Calu3 (cell line): ENCODE measurements at regions not wholly inside any gene's neighbourhood (a gene's known extent, or its start where the extent isn't known, plus 50 kb on each side); places are given as distances from the start of the nearest gene placed in this dataset.

Experiments used
- BruUV-seq: library from RNA; stranded (reverse); fragments of 400-500 nt; replicated peaks from 2 replicates; lab custom pipeline; 2021; lab: Mats Ljungman, UMichigan
- CTCF ChIA-PET: fragments of 300-600 bp; sonication (Branson Sonifier 250); formaldehyde crosslinking; loops from one replicate; lab custom pipeline; 2022; ENCODE audit warnings: antibody characterized with exemption; lab: Charles Lee
- DNase-seq: peaks from one replicate; pipeline ENCODE4 v3.0.0; 2022
- H3K27ac Mint-ChIP-seq: one replicate; pipeline ENCODE4 v1.8.0; 2022; ENCODE audit warnings: mixed read lengths; ENCODE audit not compliant: unreplicated experiment
- H3K27me3 Mint-ChIP-seq: one replicate; pipeline ENCODE4 v1.8.0; 2022; ENCODE audit warnings: mixed read lengths; ENCODE audit not compliant: unreplicated experiment
- H3K36me3 Mint-ChIP-seq: one replicate; pipeline ENCODE4 v1.8.0; 2022; ENCODE audit warnings: mild to moderate bottlenecking, moderate library complexity, mixed read lengths; ENCODE audit not compliant: insufficient read depth, unreplicated experiment
- H3K4me1 Mint-ChIP-seq: one replicate; pipeline ENCODE4 v1.8.0; 2022; ENCODE audit warnings: mild to moderate bottlenecking, low read depth, mixed read lengths; ENCODE audit not compliant: unreplicated experiment
- H3K4me3 Mint-ChIP-seq: one replicate; pipeline ENCODE4 v1.8.0; 2022; ENCODE audit warnings: mild to moderate bottlenecking, low read depth, moderate library complexity, mixed read lengths; ENCODE audit not compliant: unreplicated experiment
- H3K9me3 Mint-ChIP-seq: one replicate; pipeline ENCODE4 v1.8.0; 2022; ENCODE audit warnings: low read depth, mixed read lengths; ENCODE audit not compliant: unreplicated experiment
- intact Hi-C: fragments of 100-400 bp; cut with micrococcal nuclease; formaldehyde crosslinking; loops from one replicate; pipeline ENCODE4 v1.10.0; 2022; ENCODE audit not compliant: unreplicated experiment
- TF ChIP-seq, protein P1 (sequence below): fragments of 200-600 bp; IDR thresholded peaks from one replicate; pipeline ENCODE4 v1.8.0; 2022; ENCODE audit warnings: antibody characterized with exemption; ENCODE audit not compliant: unreplicated experiment

DNA sequence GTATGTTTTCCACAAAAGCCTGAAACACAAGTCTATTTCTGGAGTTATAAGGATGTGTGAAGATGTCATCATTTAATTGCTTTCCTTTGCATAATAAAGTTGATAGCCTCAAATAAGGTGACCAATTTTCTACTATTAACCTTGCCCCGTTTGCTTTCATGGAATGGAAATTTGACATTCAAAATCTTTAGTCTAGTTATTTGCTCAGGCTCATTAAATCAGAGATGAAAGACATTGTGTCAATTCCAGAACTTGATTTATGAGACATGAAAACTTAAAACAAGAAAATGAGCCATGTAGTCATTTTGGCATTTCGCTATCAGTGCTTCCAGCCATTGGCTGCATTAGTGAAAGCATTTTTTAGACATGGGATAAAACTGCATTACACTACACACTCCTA, 91.5 kb upstream of the ZSWIM2 start:
- CTCF ChIA-PET, result no interaction called here
- H3K27ac Mint-ChIP-seq, result no peak overlapping the region
- H3K27me3 Mint-ChIP-seq, result no peaks in the 10 kb centered on the region
- no TSS peak for BruUV-seq
- no peaks in the 10 kb centered on the region for H3K36me3 Mint-ChIP-seq
- no peak overlapping the region for H3K4me3 Mint-ChIP-seq
- peaks cover 20% of the 10 kb centered on the region for H3K4me1 Mint-ChIP-seq
- intact Hi-C loops, result no loop called here
- DNase-seq, result no peak
- TF ChIP-seq, protein P1, sequence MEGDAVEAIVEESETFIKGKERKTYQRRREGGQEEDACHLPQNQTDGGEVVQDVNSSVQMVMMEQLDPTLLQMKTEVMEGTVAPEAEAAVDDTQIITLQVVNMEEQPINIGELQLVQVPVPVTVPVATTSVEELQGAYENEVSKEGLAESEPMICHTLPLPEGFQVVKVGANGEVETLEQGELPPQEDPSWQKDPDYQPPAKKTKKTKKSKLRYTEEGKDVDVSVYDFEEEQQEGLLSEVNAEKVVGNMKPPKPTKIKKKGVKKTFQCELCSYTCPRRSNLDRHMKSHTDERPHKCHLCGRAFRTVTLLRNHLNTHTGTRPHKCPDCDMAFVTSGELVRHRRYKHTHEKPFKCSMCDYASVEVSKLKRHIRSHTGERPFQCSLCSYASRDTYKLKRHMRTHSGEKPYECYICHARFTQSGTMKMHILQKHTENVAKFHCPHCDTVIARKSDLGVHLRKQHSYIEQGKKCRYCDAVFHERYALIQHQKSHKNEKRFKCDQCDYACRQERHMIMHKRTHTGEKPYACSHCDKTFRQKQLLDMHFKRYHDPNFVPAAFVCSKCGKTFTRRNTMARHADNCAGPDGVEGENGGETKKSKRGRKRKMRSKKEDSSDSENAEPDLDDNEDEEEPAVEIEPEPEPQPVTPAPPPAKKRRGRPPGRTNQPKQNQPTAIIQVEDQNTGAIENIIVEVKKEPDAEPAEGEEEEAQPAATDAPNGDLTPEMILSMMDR, result no peak
- no peaks in the 10 kb centered on the region for H3K9me3 Mint-ChIP-seq

DNA sequence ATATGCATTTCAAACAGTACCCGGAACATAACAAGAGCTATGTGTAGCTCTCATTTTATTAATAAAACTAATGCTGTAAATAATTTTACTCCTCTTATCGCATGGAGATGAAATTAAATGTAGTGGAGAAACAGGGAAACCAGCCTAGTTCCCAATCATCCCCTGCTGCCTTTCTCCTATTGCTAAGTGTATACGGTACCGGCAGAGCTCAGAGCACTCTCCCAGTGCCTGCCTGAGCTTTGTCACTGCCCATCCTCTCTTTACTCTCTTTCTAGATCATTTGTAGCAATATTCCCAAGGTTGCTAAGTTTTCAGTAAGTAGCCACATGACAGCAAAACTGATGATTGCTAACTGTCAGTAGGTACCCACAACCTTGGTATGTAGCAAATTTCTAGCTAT, 85.5 kb upstream of the ZSWIM2 start:
- no TSS peak for BruUV-seq
- DNase-seq, result no peak
- CTCF ChIA-PET, result no interaction called here
- H3K4me3 Mint-ChIP-seq, result no peak overlapping the region
- no peaks in the 10 kb centered on the region for H3K36me3 Mint-ChIP-seq
- no peaks in the 10 kb centered on the region for H3K27me3 Mint-ChIP-seq
- H3K9me3 Mint-ChIP-seq, result no peaks in the 10 kb centered on the region
- H3K4me1 Mint-ChIP-seq, result peaks cover 20% of the 10 kb centered on the region
- intact Hi-C loops, result no loop called here
- TF ChIP-seq, protein P1, result no peak
- H3K27ac Mint-ChIP-seq, result no peak overlapping the region

DNA sequence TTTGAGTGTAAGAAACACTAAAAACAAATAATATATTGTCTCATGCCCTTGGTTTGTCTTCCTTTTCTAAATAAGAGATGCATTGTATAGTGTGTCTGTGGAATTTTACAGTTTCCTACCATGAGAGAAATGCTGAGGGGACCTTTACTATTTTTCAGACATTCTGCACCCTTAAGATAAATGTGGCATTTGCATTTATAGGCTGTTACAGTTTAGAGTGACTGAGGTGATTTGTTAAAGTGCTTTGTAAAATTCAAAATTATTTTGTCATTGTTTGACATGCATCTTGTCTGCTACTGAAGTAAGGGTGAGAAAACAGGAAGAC, 78.9 kb upstream of the ZSWIM2 start:
- CTCF ChIA-PET, result no interaction called here
- no peak for DNase-seq
- Mint-ChIP-seq H3K4me3 (no peak overlapping the region), H3K27ac (no peak overlapping the region), H3K36me3 (no peaks in the 10 kb centered on the region), H3K9me3 (no peaks in the 10 kb centered on the region), H3K27me3 (no peaks in the 10 kb centered on the region), H3K4me1 (no peaks in the 10 kb centered on the region)
- no TSS peak for BruUV-seq
- intact Hi-C loops, result no loop called here
- TF ChIP-seq, protein P1, result no peak

DNA sequence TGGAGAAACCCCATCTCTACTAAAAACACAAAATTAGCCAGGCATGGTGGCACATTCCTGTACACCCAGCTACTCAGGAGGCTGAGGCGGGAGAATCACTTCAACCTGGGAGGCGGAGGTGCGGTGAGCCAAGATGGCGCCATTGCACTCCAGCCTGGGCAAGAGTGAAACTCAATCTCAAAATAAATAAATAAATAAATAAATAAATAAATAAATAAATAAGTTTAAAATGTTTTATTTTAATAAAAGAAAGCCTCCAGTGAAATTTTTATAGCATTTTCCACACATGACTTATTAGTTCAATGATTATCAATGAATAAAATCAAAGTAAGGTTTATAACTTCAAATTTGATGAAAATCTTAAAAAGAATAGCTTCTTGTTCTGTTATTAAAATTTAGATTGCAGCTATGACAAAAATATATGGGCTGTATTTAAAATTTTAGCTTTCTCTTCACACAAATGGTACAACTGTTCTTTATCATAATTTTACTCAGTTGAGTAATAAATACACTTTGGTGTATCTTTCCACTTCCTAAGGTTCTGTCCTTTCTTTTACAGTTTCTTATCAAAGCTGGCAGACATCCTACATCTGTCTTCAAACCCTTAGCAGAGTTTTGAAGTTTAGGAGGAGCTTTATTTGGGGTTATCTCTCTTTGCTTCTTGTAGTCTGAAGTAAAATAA, 78.4 kb upstream of the ZSWIM2 start:
- H3K27me3 Mint-ChIP-seq, result no peaks in the 10 kb centered on the region
- TF ChIP-seq, protein P1, result no peak
- no peaks in the 10 kb centered on the region for H3K4me1 Mint-ChIP-seq
- H3K27ac Mint-ChIP-seq, result no peak overlapping the region
- no peak overlapping the region for H3K4me3 Mint-ChIP-seq
- no peaks in the 10 kb centered on the region for H3K36me3 Mint-ChIP-seq
- intact Hi-C loops, result no loop called here
- BruUV-seq, result no TSS peak
- H3K9me3 Mint-ChIP-seq, result no peaks in the 10 kb centered on the region
- CTCF ChIA-PET, result no interaction called here
- no peak for DNase-seq
